Natural killer cell (primary cell): ENCODE measurements at regions not wholly inside any gene's neighbourhood (a gene's known extent, or its start where the extent isn't known, plus 50 kb on each side); places are given as distances from the start of the nearest gene placed in this dataset.

Source experiments
- ATAC-seq, 3 donors: fragments of 150-1000 bp in 2 of 3; fragments of 200-7000 bp in 1 of 3; cut with Tn5 transposase; 1 replicate in 1 of 3; 2 replicates in 2 of 3; pipeline ENCODE4 v1.10.0; 2021; ENCODE audit warnings: mild to moderate bottlenecking in 2 of 3, moderate library complexity in 2 of 3
- DNase-seq, 2 donors: peaks; one replicate each; pipeline versions ENCODE4 v3.0.0 to v3.0.0-alpha.2; 2013 to 2021; ENCODE audit warnings: mixed read lengths in 1 of 2
- H3K27ac ChIP-seq: one replicate; pipeline ENCODE4 v1.5.1; 2013; ENCODE audit warnings: mild to moderate bottlenecking, low read length
- H3K27me3 ChIP-seq: one replicate; pipeline ENCODE4 v1.6.1; 2013; ENCODE audit warnings: low read length; ENCODE audit not compliant: control insufficient read depth, insufficient read depth
- H3K36me3 ChIP-seq: one replicate; pipeline ENCODE4 v1.6.1; 2013; ENCODE audit warnings: low read length; ENCODE audit not compliant: control insufficient read depth, insufficient read depth
- H3K4me1 ChIP-seq: one replicate; pipeline ENCODE4 v1.6.1; 2013; ENCODE audit warnings: low read length; ENCODE audit not compliant: control insufficient read depth, insufficient read depth
- H3K4me3 ChIP-seq: one replicate; pipeline ENCODE4 v1.5.1; 2013; ENCODE audit warnings: low read length
- H3K9me3 ChIP-seq: one replicate; pipeline ENCODE4 v1.6.1; 2013; ENCODE audit warnings: low read length; ENCODE audit not compliant: control insufficient read depth, insufficient read depth
- H3K27ac Mint-ChIP-seq, 2 donors: one replicate each; pipeline ENCODE4 v1.8.0; 2022; ENCODE audit warnings: mild to moderate bottlenecking in 2 of 2, mixed read lengths in 2 of 2, moderate library complexity in 1 of 2
- H3K27me3 Mint-ChIP-seq, 2 donors: one replicate each; pipeline ENCODE4 v1.8.0; 2022; ENCODE audit warnings: low read depth in 2 of 2, mixed read lengths in 2 of 2
- H3K36me3 Mint-ChIP-seq: one replicate; pipeline ENCODE4 v1.8.0; 2022; ENCODE audit warnings: mixed read lengths
- H3K4me1 Mint-ChIP-seq, 2 donors: one replicate each; pipeline ENCODE4 v1.8.0; 2022; ENCODE audit warnings: mixed read lengths in 2 of 2
- H3K4me3 Mint-ChIP-seq: one replicate; pipeline ENCODE4 v1.8.0; 2022; ENCODE audit warnings: mild to moderate bottlenecking, moderate library complexity, mixed read lengths
- H3K9me3 Mint-ChIP-seq, 2 donors: one replicate each; pipeline ENCODE4 v1.8.0; 2022; ENCODE audit warnings: mixed read lengths in 2 of 2
- CTCF ChIP-seq: fragments of 200-600 bp; IDR thresholded peaks from one replicate; pipeline ENCODE4 v1.8.0; 2022; ENCODE audit warnings: antibody characterized with exemption
- WGBS: methylation state at CpG from one replicate; pipeline ENCODE4 v1.1.7; 2013; ENCODE audit warnings: missing lambda C conversion rate; ENCODE audit not compliant: insufficient coverage; 5-methylcytosine and 5-hydroxymethylcytosine counted together
- intact Hi-C: fragments of 100-400 bp; cut with micrococcal nuclease; formaldehyde crosslinking; loops from one replicate; pipeline ENCODE4 v1.14.2; 2022

GRCh38 chr15:93268066-93268465 lies 179.1 kb upstream of the RGMA start:
- WGBS, result 89% methylated on average over 4 of the region's 4 CpGs
- Histone ChIP-seq H3K27me3 (no peaks in the 10 kb centered on the region), H3K9me3 (no peaks in the 10 kb centered on the region), H3K36me3 (no peaks in the 10 kb centered on the region), H3K27ac (no peak overlapping the region), H3K4me3 (no peak overlapping the region), H3K4me1 (no peaks in the 10 kb centered on the region)
- Mint-ChIP-seq H3K9me3 (peaks cover 0 to 5% of the 10 kb centered on the region in 2 donors), H3K27ac (no peak overlapping the region), H3K27me3 (peaks cover 8 to 10% of the 10 kb centered on the region in 2 donors), H3K4me1 (no peaks in the 10 kb centered on the region), H3K4me3 (no peak overlapping the region), H3K36me3 (no peaks in the 10 kb centered on the region)
- ATAC-seq (no peak), DNase-seq (no peak)
- intact Hi-C loops, result no loop called here
- TF ChIP-seq CTCF, result no peak

DNA sequence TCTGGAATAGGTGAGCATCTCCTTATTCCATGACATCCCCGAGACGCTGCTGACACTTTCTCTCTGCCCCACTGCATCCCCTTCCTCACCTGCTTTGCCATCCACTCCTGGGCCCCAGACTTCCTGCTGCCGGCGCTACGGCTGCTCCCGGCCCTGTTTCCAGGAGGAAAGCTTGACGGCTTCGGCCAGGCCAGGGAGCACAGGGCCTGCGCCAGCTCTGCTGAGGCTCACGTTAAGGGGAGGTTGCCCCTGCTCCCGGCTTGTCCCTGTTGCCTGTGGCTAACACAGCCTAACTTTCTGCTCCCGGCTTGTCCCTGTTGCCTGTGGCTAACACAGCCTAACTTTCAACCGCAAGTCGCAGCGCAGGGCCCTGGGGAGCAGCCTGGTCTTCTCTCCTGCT lies 177.3 kb upstream of the RGMA start:
- no peaks in the 10 kb centered on the region for H3K27me3 ChIP-seq
- H3K9me3 Mint-ChIP-seq, result no peaks in the 10 kb centered on the region
- H3K36me3 Mint-ChIP-seq, result no peaks in the 10 kb centered on the region
- intact Hi-C loops, result no loop called here
- no peak overlapping the region for H3K4me3 ChIP-seq
- no peak overlapping the region for H3K27ac Mint-ChIP-seq
- DNase-seq (no peak), ATAC-seq (no peak)
- no peaks in the 10 kb centered on the region for H3K9me3 ChIP-seq
- no peak overlapping the region for H3K4me3 Mint-ChIP-seq
- H3K27me3 Mint-ChIP-seq, result peaks cover 12 to 13% of the 10 kb centered on the region in 2 donors
- TF ChIP-seq CTCF, result no peak
- H3K4me1 Mint-ChIP-seq, result no peaks in the 10 kb centered on the region
- H3K27ac ChIP-seq, result no peak overlapping the region
- H3K36me3 ChIP-seq, result no peaks in the 10 kb centered on the region
- 92% methylated on average over 15 of the region's 15 CpGs for WGBS
- H3K4me1 ChIP-seq, result no peaks in the 10 kb centered on the region

- no peaks in the 10 kb centered on the region for H3K4me1 ChIP-seq
- no peaks in the 10 kb centered on the region for H3K36me3 Mint-ChIP-seq
- 97% methylated on average over 7 of the region's 7 CpGs for WGBS
- no peaks in the 10 kb centered on the region for H3K27me3 ChIP-seq
- no peaks in the 10 kb centered on the region for H3K36me3 ChIP-seq
- no peak overlapping the region for H3K4me3 Mint-ChIP-seq
- intact Hi-C loops, result no loop called here
- no peak overlapping the region for H3K4me3 ChIP-seq
- H3K27me3 Mint-ChIP-seq, result peaks cover 13 to 14% of the 10 kb centered on the region in 2 donors
- no peak for TF ChIP-seq CTCF
- no peaks in the 10 kb centered on the region for H3K9me3 ChIP-seq
- H3K27ac Mint-ChIP-seq, result no peak overlapping the region
- no peaks in the 10 kb centered on the region for H3K9me3 Mint-ChIP-seq
- H3K4me1 Mint-ChIP-seq, result no peaks in the 10 kb centered on the region
- ATAC-seq (no peak), DNase-seq (no peak)
- no peak overlapping the region for H3K27ac ChIP-seq
Measured at GRCh38 chr15:93265111-93265556, 176.1 kb upstream of the RGMA start.

GRCh38 chr15:93261845-93262244 lies 172.8 kb upstream of the RGMA start:
- H3K36me3 Mint-ChIP-seq, result no peaks in the 10 kb centered on the region
- no peaks in the 10 kb centered on the region for H3K27me3 ChIP-seq
- no peaks in the 10 kb centered on the region for H3K4me1 Mint-ChIP-seq
- no peak overlapping the region for H3K27ac ChIP-seq
- H3K9me3 ChIP-seq, result no peaks in the 10 kb centered on the region
- no peak overlapping the region for H3K27ac Mint-ChIP-seq
- intact Hi-C loops, result no loop called here
- no peaks in the 10 kb centered on the region for H3K4me1 ChIP-seq
- ATAC-seq (no peak), DNase-seq (no peak)
- TF ChIP-seq CTCF, result no peak
- H3K27me3 Mint-ChIP-seq, result peaks cover 12 to 13% of the 10 kb centered on the region in 2 donors
- H3K36me3 ChIP-seq, result no peaks in the 10 kb centered on the region
- no peak overlapping the region for H3K4me3 ChIP-seq
- WGBS, result 58% methylated on average over 4 of the region's 4 CpGs
- H3K9me3 Mint-ChIP-seq, result no peaks in the 10 kb centered on the region
- no peak overlapping the region for H3K4me3 Mint-ChIP-seq
